CD4-positive, alpha-beta T cell treated with Interleukin-4 for 1 hour (primary cell): ENCODE measurements at regions not wholly inside any gene's neighbourhood (a gene's known extent, or its start where the extent isn't known, plus 50 kb on each side); places are given as distances from the start of the nearest gene placed in this dataset.

ENCODE experiments used
- DNase-seq, 2 donors: peaks; one replicate each; pipeline ENCODE4 v3.0.0-alpha.2; 2020 to 2022

- no peak for DNase-seq
Observed at GRCh38 chr1:73181190-73181540, 898.8 kb upstream of the NEGR1 start.

- no peak for DNase-seq
Observed at GRCh38 chr1:73180397-73181189, 898.3 kb upstream of the NEGR1 start.

- no peak for DNase-seq
Observed at GRCh38 chr1:73176902-73177301, 894.6 kb upstream of the NEGR1 start.

GRCh38 chr1:73167009-73167657, 884.8 kb upstream of the NEGR1 start:
- no peak for DNase-seq

- DNase-seq, result no peak
Observed at GRCh38 chr1:73162564-73162963, 880.2 kb upstream of the NEGR1 start.

GRCh38 chr1:73161418-73161817, 879.1 kb upstream of the NEGR1 start:
- no peak for DNase-seq

GRCh38 chr1:73160759-73161158, 878.4 kb upstream of the NEGR1 start:
- DNase-seq, result no peak

GRCh38 chr1:73144311-73144710, 862.0 kb upstream of the NEGR1 start:
- DNase-seq, result no peak

- no peak for DNase-seq
Observed at GRCh38 chr1:73136975-73137374, 854.6 kb upstream of the NEGR1 start.

- DNase-seq, result no peak
Observed at GRCh38 chr1:73106931-73107330, 824.6 kb upstream of the NEGR1 start.

GRCh38 chr1:73105755-73106154, 823.4 kb upstream of the NEGR1 start:
- no peak for DNase-seq

- DNase-seq, result no peak
Observed at GRCh38 chr1:73104749-73105148, 822.4 kb upstream of the NEGR1 start.

- no peak for DNase-seq
Observed at GRCh38 chr1:73100216-73100615, 817.9 kb upstream of the NEGR1 start.

GRCh38 chr1:73097917-73098316, 815.6 kb upstream of the NEGR1 start:
- no peak for DNase-seq

GRCh38 chr1:73096841-73097240, 814.5 kb upstream of the NEGR1 start:
- no peak for DNase-seq

- no peak for DNase-seq
Observed at GRCh38 chr1:73092383-73092782, 810.0 kb upstream of the NEGR1 start.

GRCh38 chr1:73066866-73067265, 784.5 kb upstream of the NEGR1 start:
- no peak for DNase-seq

GRCh38 chr1:73065339-73066041, 783.2 kb upstream of the NEGR1 start:
- DNase-seq, result no peak

GRCh38 chr1:73056826-73057225, 774.5 kb upstream of the NEGR1 start:
- DNase-seq, result no peak

GRCh38 chr1:73044241-73045036, 762.1 kb upstream of the NEGR1 start:
- no peak for DNase-seq

- DNase-seq, result no peak
Observed at GRCh38 chr1:73042403-73042802, 760.1 kb upstream of the NEGR1 start.

- DNase-seq, result no peak
Observed at GRCh38 chr1:73040811-73041210, 758.5 kb upstream of the NEGR1 start.

- no peak for DNase-seq
Observed at GRCh38 chr1:73034271-73034670, 751.9 kb upstream of the NEGR1 start.
